H1 (cell line): ENCODE measurements at regions not wholly inside any gene's neighbourhood (a gene's known extent, or its start where the extent isn't known, plus 50 kb on each side); places are given as distances from the start of the nearest gene placed in this dataset.

ENCODE experiments used
- CTCF ChIA-PET: fragments of 300-600 bp; sonication (Branson Sonifier 250); formaldehyde crosslinking; loops from one replicate; lab custom pipeline; 2021; ENCODE audit not compliant: partially characterized antibody; lab: Charles Lee
- POLR2A ChIA-PET: fragments of 300-600 bp; sonication (Branson Sonifier 250); formaldehyde crosslinking; loops from one replicate; lab custom pipeline; 2021; ENCODE audit warnings: inconsistent platforms; ENCODE audit not compliant: partially characterized antibody; lab: Charles Lee
- DNase-seq, 2 experiments: peaks; one replicate each; pipeline versions ENCODE4 v3.0.0 to v3.0.0-alpha.2; 2010 to 2022; ENCODE audit warnings: low spot score in 2 of 2, low read depth in 1 of 2, mixed read lengths in 1 of 2
- FAIRE-seq: peaks from 2 replicates; lab custom pipeline; 2011; peaks lifted over from hg19 to GRCh38; lab: Jason Lieb, UNC
- H2AFZ ChIP-seq: 2 replicates; pipeline ENCODE4 v1.8.1; 2012; ENCODE audit warnings: low read length, inconsistent platforms
- H2AK5ac ChIP-seq: 2 replicates; pipeline ENCODE4 v1.6.1; 2013; ENCODE audit warnings: low read depth, low read length
- H2BK120ac ChIP-seq: replicated peaks from 2 replicates; pipeline ENCODE3; 2013; ENCODE audit warnings: low read depth, low read length, inconsistent platforms
- H2BK12ac ChIP-seq: 2 replicates; pipeline ENCODE4 v1.6.1; 2013; ENCODE audit warnings: low read depth, low read length
- H2BK15ac ChIP-seq: 2 replicates; pipeline ENCODE4 v1.6.1; 2013; ENCODE audit warnings: low read length
- H2BK20ac ChIP-seq: 2 replicates; pipeline ENCODE4 v1.6.1; 2013; ENCODE audit warnings: low read length
- H2BK5ac ChIP-seq: 2 replicates; pipeline ENCODE4 v1.6.1; 2013; ENCODE audit warnings: low read depth, low read length
- H3K14ac ChIP-seq: 2 replicates; pipeline ENCODE4 v1.6.1; 2013; ENCODE audit warnings: inconsistent platforms; ENCODE audit not compliant: insufficient read length
- H3K18ac ChIP-seq: 2 replicates; pipeline ENCODE4 v1.6.1; 2013; ENCODE audit warnings: low read length; ENCODE audit errors: extremely low read depth
- H3K23ac ChIP-seq: 2 replicates; pipeline ENCODE4 v1.6.1; 2013; ENCODE audit warnings: inconsistent platforms; ENCODE audit not compliant: insufficient read length
- H3K23me2 ChIP-seq: 2 replicates; pipeline ENCODE4 v1.6.1; 2013; ENCODE audit warnings: low read depth, low read length
- H3K27ac ChIP-seq: 2 replicates; pipeline ENCODE4 v1.6.1; 2011; ENCODE audit warnings: low read depth, low read length, inconsistent platforms
- H3K27me3 ChIP-seq, 4 experiments: replicated peaks in 1 of 4; 1 replicate in 1 of 4; 2 replicates in 3 of 4; pipeline versions ENCODE4 v1.6.1 to v1.8.1; 2011 to 2013; ENCODE audit warnings: low read length in 3 of 4, mild to moderate bottlenecking in 3 of 4, inconsistent platforms in 2 of 4, mixed read lengths in 2 of 4, moderate library complexity in 1 of 4; ENCODE audit not compliant: control insufficient read depth in 3 of 4, insufficient read depth in 3 of 4; ENCODE audit errors: extremely low read depth in 1 of 4
- H3K36me3 ChIP-seq, 4 experiments: 2 replicates each; pipeline versions ENCODE4 v1.6.1 to v1.8.1; 2011 to 2013; ENCODE audit warnings: mild to moderate bottlenecking in 4 of 4, low read length in 3 of 4, moderate library complexity in 2 of 4, control low read depth in 1 of 4, inconsistent platforms in 1 of 4; ENCODE audit not compliant: insufficient read depth in 4 of 4, control insufficient read depth in 2 of 4
- H3K4ac ChIP-seq: replicated peaks from 2 replicates; pipeline ENCODE3; 2013; ENCODE audit warnings: low read length, low read depth, mixed read lengths, inconsistent platforms; ENCODE audit not compliant: insufficient read length
- H3K4me1 ChIP-seq, 4 experiments: replicated peaks in 1 of 4; 1 replicate in 1 of 4; 2 replicates in 3 of 4; pipeline versions ENCODE4 v1.6.1 to v1.8.1; 2011 to 2013; ENCODE audit warnings: low read length in 3 of 4, inconsistent platforms in 2 of 4, mixed read lengths in 1 of 4; ENCODE audit not compliant: insufficient read depth in 4 of 4, control insufficient read depth in 3 of 4
- H3K4me2 ChIP-seq, 2 experiments: 2 replicates each; pipeline versions ENCODE4 v1.6.1 to v1.8.1; 2011 to 2013; ENCODE audit warnings: low read depth in 2 of 2, low read length in 2 of 2, control low read depth in 1 of 2, inconsistent platforms in 1 of 2, mild to moderate bottlenecking in 1 of 2; ENCODE audit not compliant: insufficient read depth in 1 of 2
- H3K4me3 ChIP-seq, 4 experiments: fragments of 200-600, 300-600 bp in 1 of 4; sonication (generic), shearing (Covaris generic), sonication (Bioruptor Twin) in 1 of 4; 2 replicates each; pipeline versions ENCODE4 v1.5.1 to v1.8.1; 2011 to 2016; ENCODE audit warnings: low read length in 4 of 4, low read depth in 3 of 4, control low read depth in 2 of 4, inconsistent platforms in 2 of 4, mild to moderate bottlenecking in 2 of 4, mixed read lengths in 1 of 4, moderate library complexity in 1 of 4; ENCODE audit not compliant: insufficient read depth in 2 of 4; ENCODE audit errors: extremely low read depth in 1 of 4
- H3K56ac ChIP-seq: replicated peaks from 2 replicates; pipeline ENCODE3; 2013; ENCODE audit warnings: low read depth, mild to moderate bottlenecking, mixed read lengths, low read length, inconsistent platforms; ENCODE audit not compliant: insufficient read length
- H3K79me1 ChIP-seq: 2 replicates; pipeline ENCODE4 v1.6.1; 2013; ENCODE audit warnings: low read depth, low read length, control low read depth
- H3K79me2 ChIP-seq, 2 experiments: 2 replicates each; pipeline versions ENCODE4 v1.6.1 to v1.8.1; 2012 to 2013; ENCODE audit warnings: low read length in 2 of 2, mild to moderate bottlenecking in 2 of 2, inconsistent platforms in 1 of 2; ENCODE audit not compliant: insufficient read depth in 2 of 2, control insufficient read depth in 1 of 2
- H3K9ac ChIP-seq, 4 experiments: replicated peaks in 1 of 4; 1 replicate in 1 of 4; 2 replicates in 3 of 4; pipeline versions ENCODE4 v1.6.1 to v1.8.1; 2011 to 2013; ENCODE audit warnings: low read depth in 3 of 4, low read length in 3 of 4, control low read depth in 2 of 4, mild to moderate bottlenecking in 2 of 4, moderate library complexity in 2 of 4, inconsistent platforms in 1 of 4; ENCODE audit errors: extremely low read depth in 1 of 4
- H3K9me3 ChIP-seq, 2 experiments: 2 replicates each; pipeline versions ENCODE4 v1.6.1 to v1.8.1; 2012 to 2013; ENCODE audit warnings: mild to moderate bottlenecking in 2 of 2, moderate library complexity in 2 of 2, control low read depth in 1 of 2, inconsistent platforms in 1 of 2, low read depth in 1 of 2, low read length in 1 of 2, mixed read lengths in 1 of 2; ENCODE audit not compliant: insufficient read depth in 2 of 2
- H4K20me1 ChIP-seq, 2 experiments: replicated peaks in 1 of 2; 2 replicates each; pipeline versions ENCODE3 to v1.8.1; 2011 to 2013; ENCODE audit warnings: inconsistent platforms in 2 of 2, low read length in 2 of 2, mild to moderate bottlenecking in 1 of 2; ENCODE audit not compliant: insufficient read depth in 2 of 2, control insufficient read depth in 1 of 2
- H4K5ac ChIP-seq: 2 replicates; pipeline ENCODE4 v1.6.1; 2013; ENCODE audit warnings: low read length, low read depth, mixed read lengths, inconsistent platforms; ENCODE audit not compliant: insufficient read length
- H4K8ac ChIP-seq: 2 replicates; pipeline ENCODE4 v1.8.0; 2013; ENCODE audit warnings: mild to moderate bottlenecking, moderate library complexity, low read length, inconsistent platforms; ENCODE audit not compliant: insufficient read depth; ENCODE audit errors: extremely low read depth
- H4K91ac ChIP-seq: replicated peaks from 2 replicates; pipeline ENCODE3; 2013; ENCODE audit warnings: low read length, mixed read lengths, inconsistent platforms; ENCODE audit not compliant: insufficient read length
- CTBP2 ChIP-seq: IDR thresholded peaks from 2 replicates; pipeline ENCODE4 v1.7.0; 2011; ENCODE audit warnings: borderline replicate concordance, mild to moderate bottlenecking, moderate library complexity, mixed read lengths, low read length; ENCODE audit not compliant: insufficient read depth, insufficient read length
- EP300 ChIP-seq, 2 experiments: IDR thresholded peaks; 1 replicate in 1 of 2; 2 replicates in 1 of 2; pipeline ENCODE4 v1.6.1; 2011 to 2012; ENCODE audit warnings: low read depth in 2 of 2, low read length in 2 of 2, mild to moderate bottlenecking in 2 of 2, borderline replicate concordance in 1 of 2, inconsistent platforms in 1 of 2, moderate library complexity in 1 of 2
- POLR2AphosphoS5 ChIP-seq: IDR thresholded peaks from 2 replicates; pipeline ENCODE4 v1.6.1; 2011; ENCODE audit warnings: low read depth, low read length
- SRF ChIP-seq: IDR thresholded peaks from 2 replicates; pipeline ENCODE4 v1.6.1; 2011; ENCODE audit warnings: mild to moderate bottlenecking, low read depth, low read length, moderate library complexity
- YY1 ChIP-seq: IDR thresholded peaks from 2 replicates; pipeline ENCODE4 v1.6.1; 2011; ENCODE audit warnings: low read depth, mild to moderate bottlenecking, low read length
- WGBS, 2 experiments: shearing (Covaris generic) in 1 of 2; methylation state at CpG; one replicate each; pipeline versions ENCODE4 v1.1.6 to v1.1.7; 2013 to 2015; ENCODE audit warnings: low lambda C conversion rate in 2 of 2, mixed read lengths in 2 of 2, inconsistent platforms in 1 of 2, low coverage in 1 of 2, missing lambda C conversion rate in 1 of 2; ENCODE audit not compliant: insufficient replicate concordance in 2 of 2, insufficient coverage in 1 of 2, insufficient read length in 1 of 2; ENCODE audit errors: extremely low coverage in 1 of 2, missing lambda C conversion rate in 1 of 2; 5-methylcytosine and 5-hydroxymethylcytosine counted together

DNA sequence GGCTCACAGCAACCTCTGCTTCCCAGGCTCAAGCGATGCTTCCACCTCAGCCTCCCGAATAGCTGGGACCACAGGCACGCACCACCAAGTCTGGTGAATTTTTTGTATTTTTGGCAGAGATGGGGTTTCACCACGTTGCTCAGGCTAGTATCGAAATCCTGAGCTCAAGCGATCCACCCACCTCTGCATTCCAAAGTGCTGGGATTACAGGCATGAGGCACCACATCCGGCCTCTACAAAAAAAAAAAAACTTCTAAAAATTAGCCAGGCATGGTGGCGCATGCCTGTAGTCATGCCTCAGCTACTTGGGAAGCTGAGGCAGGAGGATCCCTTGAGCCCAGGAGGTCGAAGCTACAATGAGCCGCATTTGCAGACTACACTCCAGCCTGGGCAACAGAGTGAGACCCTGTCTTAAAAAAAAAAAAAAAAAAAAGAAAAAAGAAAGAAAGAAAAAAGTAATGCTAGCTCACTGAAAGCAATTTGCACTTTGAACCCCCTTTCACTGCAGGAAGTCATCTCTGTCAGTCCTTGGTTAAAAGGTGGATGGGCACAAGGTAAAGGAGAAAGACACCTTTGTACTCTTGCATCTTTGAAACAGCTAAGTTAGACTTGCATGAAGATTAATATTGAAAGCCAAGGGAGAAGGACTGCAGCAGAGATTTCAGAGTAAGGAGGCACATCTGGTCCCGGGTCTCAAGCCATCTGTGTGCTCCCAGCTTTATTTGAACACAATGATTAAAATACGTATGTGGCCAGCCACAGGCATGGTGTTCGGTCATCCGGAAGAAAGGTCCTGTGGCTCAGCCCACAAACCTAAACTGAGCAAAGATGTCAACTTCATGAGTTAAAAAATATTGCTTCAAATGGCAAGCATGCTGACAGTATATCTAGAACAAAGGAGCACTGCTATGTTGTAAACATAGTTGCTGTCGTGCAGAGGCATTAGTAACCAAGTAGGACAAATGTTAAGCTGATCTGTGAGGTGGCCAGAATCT is 103.8 kb upstream of the HMGA2 start:
- H3K9ac ChIP-seq, result no peak overlapping the region

More for the DNA sequence above, 103.8 kb upstream of the HMGA2 start:
- Histone ChIP-seq H3K27ac (no peak overlapping the region), H3K27me3 (no peaks in the 10 kb centered on the region), H3K79me2 (no peaks in the 10 kb centered on the region), H4K91ac (no peak overlapping the region), H2AK5ac (no peak overlapping the region), H3K4ac (no peak overlapping the region), H3K18ac (no peak overlapping the region), H3K4me3 (no peak overlapping the region), H2BK5ac (no peak overlapping the region), H3K4me2 (no peak overlapping the region), H3K4me1 (peaks cover 0 to 4% (median 0%) of the 10 kb centered on the region in 4 experiments; a peak in 2 of 7 replicates), H2AFZ (peak overlapping the region; percentile 49), H2BK20ac (no peak overlapping the region), H3K23me2 (no peaks in the 10 kb centered on the region), H3K23ac (no peak overlapping the region), H2BK120ac (no peak overlapping the region), H2BK15ac (no peak overlapping the region), H3K56ac (no peak overlapping the region), H4K20me1 (no peaks in the 10 kb centered on the region), H3K36me3 (no peaks in the 10 kb centered on the region), H4K5ac (no peak overlapping the region), H3K79me1 (no peaks in the 10 kb centered on the region), H2BK12ac (no peak overlapping the region), H3K9me3 (no peaks in the 10 kb centered on the region), H3K14ac (no peak overlapping the region), H4K8ac (no peak overlapping the region)
- ChIA-PET POLR2A (interaction anchor here (1.1 to 1.2 kb wide), 2 partner anchors 12 to 60 kb away, joined by 3 read pairs; no protein-coding TSS in a partner anchor), CTCF (interaction anchor here (0.6 to 1.7 kb wide), 4 partner anchors 9 to 923 kb away, joined by 3 to 5 read pairs (median 4); no protein-coding TSS in a partner anchor)
- FAIRE-seq (no peak), DNase-seq (no peak)
- WGBS, 2 experiments, result 86% methylated on average over 15 of the region's 15 CpGs; no CpG with 5 or more reads in 1 of the 2 experiments
- no peak for TF ChIP-seq CTBP2
- no peak for TF ChIP-seq EP300 (IDR thresholded peaks at IDR 0.05; ENCODE audit: borderline replicate concordance in 1 of 2, low read depth in 2 of 2, low read length in 2 of 2)
- no peak for TF ChIP-seq YY1
- TF ChIP-seq SRF, result no peak
- TF ChIP-seq POLR2AphosphoS5, result no peak
- TF ChIP-seq, all 59 proteins: peak for 0
